H1 (cell line): ENCODE measurements at regions not wholly inside any gene's neighbourhood (a gene's known extent, or its start where the extent isn't known, plus 50 kb on each side); places are given as distances from the start of the nearest gene placed in this dataset.

Experiments used
- CTCF ChIA-PET: fragments of 300-600 bp; sonication (Branson Sonifier 250); formaldehyde crosslinking; loops from one replicate; lab custom pipeline; 2021; ENCODE audit not compliant: partially characterized antibody; lab: Charles Lee
- POLR2A ChIA-PET: fragments of 300-600 bp; sonication (Branson Sonifier 250); formaldehyde crosslinking; loops from one replicate; lab custom pipeline; 2021; ENCODE audit warnings: inconsistent platforms; ENCODE audit not compliant: partially characterized antibody; lab: Charles Lee
- DNase-seq, 2 experiments: peaks; one replicate each; pipeline versions ENCODE4 v3.0.0 to v3.0.0-alpha.2; 2010 to 2022; ENCODE audit warnings: low spot score in 2 of 2, low read depth in 1 of 2, mixed read lengths in 1 of 2
- FAIRE-seq: peaks from 2 replicates; lab custom pipeline; 2011; peaks lifted over from hg19 to GRCh38; lab: Jason Lieb, UNC
- H2AFZ ChIP-seq: 2 replicates; pipeline ENCODE4 v1.8.1; 2012; ENCODE audit warnings: low read length, inconsistent platforms
- H2AK5ac ChIP-seq: 2 replicates; pipeline ENCODE4 v1.6.1; 2013; ENCODE audit warnings: low read depth, low read length
- H2BK120ac ChIP-seq: replicated peaks from 2 replicates; pipeline ENCODE3; 2013; ENCODE audit warnings: low read depth, low read length, inconsistent platforms
- H2BK12ac ChIP-seq: 2 replicates; pipeline ENCODE4 v1.6.1; 2013; ENCODE audit warnings: low read depth, low read length
- H2BK15ac ChIP-seq: 2 replicates; pipeline ENCODE4 v1.6.1; 2013; ENCODE audit warnings: low read length
- H2BK20ac ChIP-seq: 2 replicates; pipeline ENCODE4 v1.6.1; 2013; ENCODE audit warnings: low read length
- H2BK5ac ChIP-seq: 2 replicates; pipeline ENCODE4 v1.6.1; 2013; ENCODE audit warnings: low read depth, low read length
- H3K14ac ChIP-seq: 2 replicates; pipeline ENCODE4 v1.6.1; 2013; ENCODE audit warnings: inconsistent platforms; ENCODE audit not compliant: insufficient read length
- H3K18ac ChIP-seq: 2 replicates; pipeline ENCODE4 v1.6.1; 2013; ENCODE audit warnings: low read length; ENCODE audit errors: extremely low read depth
- H3K23ac ChIP-seq: 2 replicates; pipeline ENCODE4 v1.6.1; 2013; ENCODE audit warnings: inconsistent platforms; ENCODE audit not compliant: insufficient read length
- H3K23me2 ChIP-seq: 2 replicates; pipeline ENCODE4 v1.6.1; 2013; ENCODE audit warnings: low read depth, low read length
- H3K27ac ChIP-seq: 2 replicates; pipeline ENCODE4 v1.6.1; 2011; ENCODE audit warnings: low read depth, low read length, inconsistent platforms
- H3K27me3 ChIP-seq, 4 experiments: replicated peaks in 1 of 4; 1 replicate in 1 of 4; 2 replicates in 3 of 4; pipeline versions ENCODE4 v1.6.1 to v1.8.1; 2011 to 2013; ENCODE audit warnings: low read length in 3 of 4, mild to moderate bottlenecking in 3 of 4, inconsistent platforms in 2 of 4, mixed read lengths in 2 of 4, moderate library complexity in 1 of 4; ENCODE audit not compliant: control insufficient read depth in 3 of 4, insufficient read depth in 3 of 4; ENCODE audit errors: extremely low read depth in 1 of 4
- H3K36me3 ChIP-seq, 4 experiments: 2 replicates each; pipeline versions ENCODE4 v1.6.1 to v1.8.1; 2011 to 2013; ENCODE audit warnings: mild to moderate bottlenecking in 4 of 4, low read length in 3 of 4, moderate library complexity in 2 of 4, control low read depth in 1 of 4, inconsistent platforms in 1 of 4; ENCODE audit not compliant: insufficient read depth in 4 of 4, control insufficient read depth in 2 of 4
- H3K4ac ChIP-seq: replicated peaks from 2 replicates; pipeline ENCODE3; 2013; ENCODE audit warnings: low read length, low read depth, mixed read lengths, inconsistent platforms; ENCODE audit not compliant: insufficient read length
- H3K4me1 ChIP-seq, 4 experiments: replicated peaks in 1 of 4; 1 replicate in 1 of 4; 2 replicates in 3 of 4; pipeline versions ENCODE4 v1.6.1 to v1.8.1; 2011 to 2013; ENCODE audit warnings: low read length in 3 of 4, inconsistent platforms in 2 of 4, mixed read lengths in 1 of 4; ENCODE audit not compliant: insufficient read depth in 4 of 4, control insufficient read depth in 3 of 4
- H3K4me2 ChIP-seq, 2 experiments: 2 replicates each; pipeline versions ENCODE4 v1.6.1 to v1.8.1; 2011 to 2013; ENCODE audit warnings: low read depth in 2 of 2, low read length in 2 of 2, control low read depth in 1 of 2, inconsistent platforms in 1 of 2, mild to moderate bottlenecking in 1 of 2; ENCODE audit not compliant: insufficient read depth in 1 of 2
- H3K4me3 ChIP-seq, 4 experiments: fragments of 200-600, 300-600 bp in 1 of 4; sonication (generic), shearing (Covaris generic), sonication (Bioruptor Twin) in 1 of 4; 2 replicates each; pipeline versions ENCODE4 v1.5.1 to v1.8.1; 2011 to 2016; ENCODE audit warnings: low read length in 4 of 4, low read depth in 3 of 4, control low read depth in 2 of 4, inconsistent platforms in 2 of 4, mild to moderate bottlenecking in 2 of 4, mixed read lengths in 1 of 4, moderate library complexity in 1 of 4; ENCODE audit not compliant: insufficient read depth in 2 of 4; ENCODE audit errors: extremely low read depth in 1 of 4
- H3K56ac ChIP-seq: replicated peaks from 2 replicates; pipeline ENCODE3; 2013; ENCODE audit warnings: low read depth, mild to moderate bottlenecking, mixed read lengths, low read length, inconsistent platforms; ENCODE audit not compliant: insufficient read length
- H3K79me1 ChIP-seq: 2 replicates; pipeline ENCODE4 v1.6.1; 2013; ENCODE audit warnings: low read depth, low read length, control low read depth
- H3K79me2 ChIP-seq, 2 experiments: 2 replicates each; pipeline versions ENCODE4 v1.6.1 to v1.8.1; 2012 to 2013; ENCODE audit warnings: low read length in 2 of 2, mild to moderate bottlenecking in 2 of 2, inconsistent platforms in 1 of 2; ENCODE audit not compliant: insufficient read depth in 2 of 2, control insufficient read depth in 1 of 2
- H3K9ac ChIP-seq, 4 experiments: replicated peaks in 1 of 4; 1 replicate in 1 of 4; 2 replicates in 3 of 4; pipeline versions ENCODE4 v1.6.1 to v1.8.1; 2011 to 2013; ENCODE audit warnings: low read depth in 3 of 4, low read length in 3 of 4, control low read depth in 2 of 4, mild to moderate bottlenecking in 2 of 4, moderate library complexity in 2 of 4, inconsistent platforms in 1 of 4; ENCODE audit errors: extremely low read depth in 1 of 4
- H3K9me3 ChIP-seq, 2 experiments: 2 replicates each; pipeline versions ENCODE4 v1.6.1 to v1.8.1; 2012 to 2013; ENCODE audit warnings: mild to moderate bottlenecking in 2 of 2, moderate library complexity in 2 of 2, control low read depth in 1 of 2, inconsistent platforms in 1 of 2, low read depth in 1 of 2, low read length in 1 of 2, mixed read lengths in 1 of 2; ENCODE audit not compliant: insufficient read depth in 2 of 2
- H4K20me1 ChIP-seq, 2 experiments: replicated peaks in 1 of 2; 2 replicates each; pipeline versions ENCODE3 to v1.8.1; 2011 to 2013; ENCODE audit warnings: inconsistent platforms in 2 of 2, low read length in 2 of 2, mild to moderate bottlenecking in 1 of 2; ENCODE audit not compliant: insufficient read depth in 2 of 2, control insufficient read depth in 1 of 2
- H4K5ac ChIP-seq: 2 replicates; pipeline ENCODE4 v1.6.1; 2013; ENCODE audit warnings: low read length, low read depth, mixed read lengths, inconsistent platforms; ENCODE audit not compliant: insufficient read length
- H4K8ac ChIP-seq: 2 replicates; pipeline ENCODE4 v1.8.0; 2013; ENCODE audit warnings: mild to moderate bottlenecking, moderate library complexity, low read length, inconsistent platforms; ENCODE audit not compliant: insufficient read depth; ENCODE audit errors: extremely low read depth
- H4K91ac ChIP-seq: replicated peaks from 2 replicates; pipeline ENCODE3; 2013; ENCODE audit warnings: low read length, mixed read lengths, inconsistent platforms; ENCODE audit not compliant: insufficient read length
- BACH1 ChIP-seq: IDR thresholded peaks from 2 replicates; pipeline ENCODE4 v1.6.1; 2012; ENCODE audit warnings: low read length, improper control_type of control experiment
- CTBP2 ChIP-seq: IDR thresholded peaks from 2 replicates; pipeline ENCODE4 v1.7.0; 2011; ENCODE audit warnings: borderline replicate concordance, mild to moderate bottlenecking, moderate library complexity, mixed read lengths, low read length; ENCODE audit not compliant: insufficient read depth, insufficient read length
- HDAC2 ChIP-seq, 2 experiments: fragments of 300-600 bp in 1 of 2; sonication (generic) in 1 of 2; IDR thresholded peaks; 2 replicates each; pipeline ENCODE4 v1.6.1; 2011 to 2012; ENCODE audit warnings: low read depth in 2 of 2, low read length in 2 of 2, mild to moderate bottlenecking in 2 of 2, moderate library complexity in 2 of 2, borderline replicate concordance in 1 of 2, inconsistent platforms in 1 of 2
- SIN3A ChIP-seq, 2 experiments: IDR thresholded peaks in 1 of 2; conservative IDR thresholded peaks in 1 of 2; 2 replicates each; pipeline ENCODE4 v1.6.1; 2011 to 2012; ENCODE audit warnings: low read length in 2 of 2, improper control_type of control experiment in 1 of 2, low read depth in 1 of 2, mild to moderate bottlenecking in 1 of 2
- YY1 ChIP-seq: IDR thresholded peaks from 2 replicates; pipeline ENCODE4 v1.6.1; 2011; ENCODE audit warnings: low read depth, mild to moderate bottlenecking, low read length
- ZNF274 ChIP-seq: IDR thresholded peaks from 2 replicates; pipeline ENCODE4 v1.7.0; 2012; ENCODE audit warnings: low read length, borderline replicate concordance; ENCODE audit errors: extremely low read depth
- WGBS, 2 experiments: shearing (Covaris generic) in 1 of 2; methylation state at CpG; one replicate each; pipeline versions ENCODE4 v1.1.6 to v1.1.7; 2013 to 2015; ENCODE audit warnings: low lambda C conversion rate in 2 of 2, mixed read lengths in 2 of 2, inconsistent platforms in 1 of 2, low coverage in 1 of 2, missing lambda C conversion rate in 1 of 2; ENCODE audit not compliant: insufficient replicate concordance in 2 of 2, insufficient coverage in 1 of 2, insufficient read length in 1 of 2; ENCODE audit errors: extremely low coverage in 1 of 2, missing lambda C conversion rate in 1 of 2; 5-methylcytosine and 5-hydroxymethylcytosine counted together
- TF ChIP-seq, protein P1 (sequence below): IDR thresholded peaks from 2 replicates; pipeline ENCODE4 v1.6.1; 2011; ENCODE audit warnings: low read depth, mild to moderate bottlenecking, low read length; ENCODE audit not compliant: insufficient read depth

GRCh38 chr1:87786861-87787545, 458.3 kb downstream of the LMO4 start:
- Histone ChIP-seq H2BK15ac (no peak overlapping the region), H4K5ac (no peak overlapping the region), H3K4me2 (no peak overlapping the region), H3K9me3 (no peaks in the 10 kb centered on the region), H3K18ac (no peak overlapping the region), H3K4me1 (no peaks in the 10 kb centered on the region), H3K4me3 (no peak overlapping the region), H3K14ac (no peak overlapping the region), H4K91ac (no peak overlapping the region), H3K79me2 (no peaks in the 10 kb centered on the region), H3K27me3 (no peaks in the 10 kb centered on the region), H3K9ac (no peak overlapping the region), H3K23ac (no peak overlapping the region), H3K27ac (no peak overlapping the region), H2BK5ac (no peak overlapping the region), H3K4ac (no peak overlapping the region), H2BK20ac (no peak overlapping the region), H2BK120ac (no peak overlapping the region), H3K56ac (no peak overlapping the region), H2AFZ (no peak overlapping the region), H3K79me1 (no peaks in the 10 kb centered on the region), H2AK5ac (no peak overlapping the region), H2BK12ac (no peak overlapping the region), H4K20me1 (no peaks in the 10 kb centered on the region), H4K8ac (no peak overlapping the region), H3K23me2 (no peaks in the 10 kb centered on the region), H3K36me3 (no peaks in the 10 kb centered on the region)
- WGBS, 2 experiments, result 85% methylated on average over 5 of the region's 5 CpGs; no CpG with 5 or more reads in 1 of the 2 experiments
- FAIRE-seq, result no peak
- no peak for DNase-seq
- POLR2A ChIA-PET, result no interaction called here
- CTCF ChIA-PET, result no interaction called here
- no peak for TF ChIP-seq YY1
- no peak for TF ChIP-seq HDAC2 (IDR thresholded peaks at IDR 0.05; ENCODE audit: borderline replicate concordance in 1 of 2, low read depth in 2 of 2, low read length in 2 of 2)
- TF ChIP-seq ZNF274, result no peak
- no peak for TF ChIP-seq SIN3A (conservative IDR thresholded peaks at IDR 0.05 in 1 of 2, IDR thresholded peaks at IDR 0.05 in 1 of 2; ENCODE audit: low read depth in 1 of 2, low read length in 2 of 2)
- no peak for TF ChIP-seq BACH1
- TF ChIP-seq CTBP2, result no peak
- TF ChIP-seq, protein P1, sequence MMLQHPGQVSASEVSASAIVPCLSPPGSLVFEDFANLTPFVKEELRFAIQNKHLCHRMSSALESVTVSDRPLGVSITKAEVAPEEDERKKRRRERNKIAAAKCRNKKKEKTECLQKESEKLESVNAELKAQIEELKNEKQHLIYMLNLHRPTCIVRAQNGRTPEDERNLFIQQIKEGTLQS, result no peak
